PFSK-1 (cell line): ENCODE measurements at regions not wholly inside any gene's neighbourhood (a gene's known extent, or its start where the extent isn't known, plus 50 kb on each side); places are given as distances from the start of the nearest gene placed in this dataset.

Experiments used
- FOXP2 ChIP-seq: optimal IDR thresholded peaks from 2 replicates; pipeline ENCODE3; 2011; ENCODE audit warnings: borderline replicate concordance, control low read depth, inconsistent platforms; ENCODE audit not compliant: insufficient read depth; ENCODE audit errors: extremely low read length, extremely low read depth
- POLR2AphosphoS5 ChIP-seq: IDR thresholded peaks from 2 replicates; pipeline ENCODE4 v1.6.1; 2012; ENCODE audit warnings: low read depth, mild to moderate bottlenecking, control low read depth, low read length, moderate library complexity
- SIN3A ChIP-seq: IDR thresholded peaks from 2 replicates; pipeline ENCODE4 v1.6.1; 2012; ENCODE audit warnings: mild to moderate bottlenecking, low read length, moderate library complexity, borderline replicate concordance; ENCODE audit not compliant: insufficient read depth
- TAF1 ChIP-seq: IDR thresholded peaks from 2 replicates; pipeline ENCODE4 v1.6.1; 2012; ENCODE audit warnings: low read length, control low read depth, borderline replicate concordance; ENCODE audit not compliant: insufficient read depth
- TF ChIP-seq, protein P1 (sequence below), 2 experiments: IDR thresholded peaks; 2 replicates each; pipeline versions ENCODE4 v1.6.1 to v1.8.0; 2011 to 2012; ENCODE audit warnings: low read depth in 2 of 2, low read length in 2 of 2, control low read depth in 1 of 2, inconsistent platforms in 1 of 2, mild to moderate bottlenecking in 1 of 2, moderate library complexity in 1 of 2; ENCODE audit not compliant: insufficient read depth in 1 of 2

DNA sequence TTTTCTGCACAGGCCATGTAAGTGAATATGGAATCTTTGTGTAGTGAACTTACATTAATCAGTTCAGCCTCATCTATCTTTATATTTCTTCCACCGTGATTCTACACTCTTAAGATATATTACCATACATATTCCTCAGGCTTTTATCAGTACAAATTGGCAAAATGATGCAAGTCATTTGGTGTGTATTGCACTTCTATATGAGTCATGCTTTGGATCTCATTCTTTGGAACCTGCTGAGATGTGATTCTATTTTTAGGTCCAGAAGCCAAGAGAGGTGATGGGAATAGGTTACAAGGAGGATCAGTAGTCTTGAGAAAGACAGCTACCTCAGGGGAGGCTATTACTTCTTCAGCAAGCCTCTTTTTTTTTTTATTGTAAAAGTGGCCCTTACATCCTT lies 204.4 kb downstream of the ZNF330 start:
- TF ChIP-seq FOXP2: no peak
- TF ChIP-seq SIN3A: no peak
- no peak for TF ChIP-seq TAF1
- no peak for TF ChIP-seq POLR2AphosphoS5

DNA sequence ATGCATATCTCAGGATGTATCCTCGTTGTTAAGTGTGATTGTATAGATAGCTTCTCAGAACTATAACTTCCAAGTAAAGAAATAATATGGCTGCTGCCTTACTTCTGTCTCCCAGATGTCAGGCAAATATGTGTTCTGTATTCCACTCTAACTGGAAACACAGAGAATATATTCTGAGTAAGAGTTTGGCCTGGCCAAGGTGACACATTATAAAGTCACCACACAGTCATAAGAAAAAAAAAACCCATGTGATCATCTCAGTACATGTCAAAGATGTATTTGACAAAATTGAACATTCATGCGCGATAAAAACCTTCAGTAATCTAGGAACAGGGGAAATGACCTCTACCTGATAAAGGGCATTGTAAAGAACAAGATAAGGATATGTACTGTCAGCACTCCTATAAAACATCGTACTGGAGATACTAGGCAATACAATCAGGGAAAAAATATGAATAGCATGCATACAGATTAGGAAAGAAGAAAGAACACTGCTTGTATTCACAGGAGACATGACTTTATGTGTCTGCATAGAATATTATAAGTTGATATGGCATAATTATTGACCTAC lies 207.1 kb downstream of the ZNF330 start:
- TF ChIP-seq, protein P1, sequence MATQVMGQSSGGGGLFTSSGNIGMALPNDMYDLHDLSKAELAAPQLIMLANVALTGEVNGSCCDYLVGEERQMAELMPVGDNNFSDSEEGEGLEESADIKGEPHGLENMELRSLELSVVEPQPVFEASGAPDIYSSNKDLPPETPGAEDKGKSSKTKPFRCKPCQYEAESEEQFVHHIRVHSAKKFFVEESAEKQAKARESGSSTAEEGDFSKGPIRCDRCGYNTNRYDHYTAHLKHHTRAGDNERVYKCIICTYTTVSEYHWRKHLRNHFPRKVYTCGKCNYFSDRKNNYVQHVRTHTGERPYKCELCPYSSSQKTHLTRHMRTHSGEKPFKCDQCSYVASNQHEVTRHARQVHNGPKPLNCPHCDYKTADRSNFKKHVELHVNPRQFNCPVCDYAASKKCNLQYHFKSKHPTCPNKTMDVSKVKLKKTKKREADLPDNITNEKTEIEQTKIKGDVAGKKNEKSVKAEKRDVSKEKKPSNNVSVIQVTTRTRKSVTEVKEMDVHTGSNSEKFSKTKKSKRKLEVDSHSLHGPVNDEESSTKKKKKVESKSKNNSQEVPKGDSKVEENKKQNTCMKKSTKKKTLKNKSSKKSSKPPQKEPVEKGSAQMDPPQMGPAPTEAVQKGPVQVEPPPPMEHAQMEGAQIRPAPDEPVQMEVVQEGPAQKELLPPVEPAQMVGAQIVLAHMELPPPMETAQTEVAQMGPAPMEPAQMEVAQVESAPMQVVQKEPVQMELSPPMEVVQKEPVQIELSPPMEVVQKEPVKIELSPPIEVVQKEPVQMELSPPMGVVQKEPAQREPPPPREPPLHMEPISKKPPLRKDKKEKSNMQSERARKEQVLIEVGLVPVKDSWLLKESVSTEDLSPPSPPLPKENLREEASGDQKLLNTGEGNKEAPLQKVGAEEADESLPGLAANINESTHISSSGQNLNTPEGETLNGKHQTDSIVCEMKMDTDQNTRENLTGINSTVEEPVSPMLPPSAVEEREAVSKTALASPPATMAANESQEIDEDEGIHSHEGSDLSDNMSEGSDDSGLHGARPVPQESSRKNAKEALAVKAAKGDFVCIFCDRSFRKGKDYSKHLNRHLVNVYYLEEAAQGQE (IDR thresholded peaks at IDR 0.05; ENCODE audit: insufficient read depth in 1 of 2, low read depth in 2 of 2, low read length in 2 of 2): no peak
- no peak for TF ChIP-seq POLR2AphosphoS5
- no peak for TF ChIP-seq FOXP2

DNA sequence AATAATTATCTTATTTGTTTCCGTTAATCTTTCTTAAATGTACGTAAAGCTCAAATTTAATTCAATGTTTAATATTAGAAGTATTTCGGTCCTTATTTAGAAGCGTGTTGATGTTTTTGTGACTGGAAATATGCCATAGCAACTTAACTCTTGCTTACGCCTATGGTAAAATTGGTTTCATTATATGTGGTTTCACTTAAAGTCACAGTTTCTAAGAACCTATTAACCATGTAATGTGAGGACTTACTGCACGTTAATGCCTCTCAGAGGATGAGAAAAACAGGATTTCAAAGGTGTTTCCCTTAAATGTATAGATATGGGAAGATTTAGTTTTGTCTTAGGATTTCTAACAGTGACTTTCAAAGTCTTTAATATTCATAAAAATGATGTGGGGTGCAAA lies 206.4 kb upstream of the IL15 start:
- TF ChIP-seq, protein P1 (IDR thresholded peaks at IDR 0.05; ENCODE audit: insufficient read depth in 1 of 2, low read depth in 2 of 2, low read length in 2 of 2): no peak
- no peak for TF ChIP-seq TAF1
- TF ChIP-seq POLR2AphosphoS5: no peak
- no peak for TF ChIP-seq SIN3A
- no peak for TF ChIP-seq FOXP2

DNA sequence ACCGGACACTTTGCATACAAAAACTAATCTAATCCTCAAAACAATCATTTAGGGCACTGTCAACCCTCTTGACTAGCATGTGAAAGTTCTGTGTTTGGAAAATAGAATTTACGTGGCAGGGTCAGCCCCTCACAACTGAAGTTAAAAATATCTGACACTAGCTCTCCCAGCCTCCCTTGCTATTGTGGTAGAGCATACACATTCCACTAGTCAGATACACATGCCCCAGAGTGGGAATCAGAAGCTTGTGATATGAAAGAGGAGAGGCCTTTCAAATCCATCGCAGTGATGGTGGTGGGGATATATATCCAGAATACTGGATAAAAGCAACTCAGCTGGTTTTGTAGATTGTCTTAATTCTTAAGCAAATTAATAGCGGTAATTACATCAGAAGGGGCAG lies 205.7 kb upstream of the IL15 start:
- TF ChIP-seq, protein P1 (IDR thresholded peaks at IDR 0.05; ENCODE audit: insufficient read depth in 1 of 2, low read depth in 2 of 2, low read length in 2 of 2): no peak
- TF ChIP-seq TAF1 (no peak), SIN3A (no peak)

DNA sequence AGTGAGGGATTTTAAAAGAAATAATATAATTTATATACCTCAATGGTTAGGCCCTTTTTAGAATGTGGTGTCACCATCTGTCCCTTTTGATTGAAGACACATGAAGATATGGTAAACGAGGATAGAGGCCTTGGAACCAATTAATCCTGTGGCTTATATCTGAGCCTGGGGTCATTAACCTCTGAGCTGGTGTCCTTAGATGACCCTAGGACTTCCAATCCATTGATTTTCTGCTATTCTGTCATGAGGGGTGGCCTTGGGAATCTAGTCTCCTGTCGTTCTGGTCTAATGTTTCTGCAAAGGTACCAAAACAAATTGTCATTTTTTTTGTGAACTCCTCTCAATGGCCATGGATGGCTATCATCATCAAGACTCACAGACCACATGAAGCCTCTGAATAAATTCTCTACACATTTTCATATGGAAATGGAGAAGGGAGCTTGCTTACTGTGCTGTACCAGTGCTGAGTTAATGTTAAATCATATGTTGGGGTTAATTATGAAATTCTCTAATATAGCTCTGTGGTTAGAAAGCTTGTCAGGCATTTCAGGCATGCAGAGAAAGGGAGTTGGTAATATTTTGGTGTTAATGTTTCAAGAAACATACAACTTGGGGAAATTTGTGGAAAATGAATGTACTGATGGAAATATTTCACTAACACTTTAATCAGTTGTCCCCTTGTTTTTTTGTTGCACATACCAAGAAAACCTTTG lies 204.2 kb upstream of the IL15 start:
- TF ChIP-seq TAF1 (no peak), SIN3A (no peak), POLR2AphosphoS5 (no peak), FOXP2 (no peak)
- TF ChIP-seq, protein P1 (IDR thresholded peaks at IDR 0.05; ENCODE audit: insufficient read depth in 1 of 2, low read depth in 2 of 2, low read length in 2 of 2): no peak
